Osteocyte (in vitro differentiated cells): ENCODE measurements at regions not wholly inside any gene's neighbourhood (a gene's known extent, or its start where the extent isn't known, plus 50 kb on each side); places are given as distances from the start of the nearest gene placed in this dataset.

Experiments used
- DNase-seq: peaks from one replicate; pipeline ENCODE4 v3.0.0; 2021; ENCODE audit warnings: mixed read lengths; ENCODE audit not compliant: unreplicated experiment; ENCODE audit errors: extremely low spot score
- H3K27ac Mint-ChIP-seq: one replicate; pipeline ENCODE4 v1.8.0; 2021; ENCODE audit warnings: mild to moderate bottlenecking, mixed read lengths; ENCODE audit not compliant: unreplicated experiment
- H3K27me3 Mint-ChIP-seq: one replicate; pipeline ENCODE4 v1.8.0; 2021; ENCODE audit warnings: mixed read lengths; ENCODE audit not compliant: unreplicated experiment
- H3K36me3 Mint-ChIP-seq: one replicate; pipeline ENCODE4 v1.8.0; 2021; ENCODE audit warnings: mixed read lengths; ENCODE audit not compliant: unreplicated experiment
- H3K4me1 Mint-ChIP-seq: one replicate; pipeline ENCODE4 v1.8.0; 2021; ENCODE audit warnings: mixed read lengths; ENCODE audit not compliant: unreplicated experiment
- H3K4me3 Mint-ChIP-seq: one replicate; pipeline ENCODE4 v1.8.0; 2021; ENCODE audit warnings: mild to moderate bottlenecking, moderate library complexity, mixed read lengths; ENCODE audit not compliant: unreplicated experiment
- H3K9me3 Mint-ChIP-seq: one replicate; pipeline ENCODE4 v1.8.0; 2021; ENCODE audit warnings: mixed read lengths; ENCODE audit not compliant: unreplicated experiment
- TF ChIP-seq, protein P1 (sequence below): fragments of 200-600 bp; sonication (generic); IDR thresholded peaks from 2 replicates; pipeline ENCODE4 v1.5.0; 2021; ENCODE audit warnings: antibody characterized with exemption, mild to moderate bottlenecking, moderate library complexity

DNA sequence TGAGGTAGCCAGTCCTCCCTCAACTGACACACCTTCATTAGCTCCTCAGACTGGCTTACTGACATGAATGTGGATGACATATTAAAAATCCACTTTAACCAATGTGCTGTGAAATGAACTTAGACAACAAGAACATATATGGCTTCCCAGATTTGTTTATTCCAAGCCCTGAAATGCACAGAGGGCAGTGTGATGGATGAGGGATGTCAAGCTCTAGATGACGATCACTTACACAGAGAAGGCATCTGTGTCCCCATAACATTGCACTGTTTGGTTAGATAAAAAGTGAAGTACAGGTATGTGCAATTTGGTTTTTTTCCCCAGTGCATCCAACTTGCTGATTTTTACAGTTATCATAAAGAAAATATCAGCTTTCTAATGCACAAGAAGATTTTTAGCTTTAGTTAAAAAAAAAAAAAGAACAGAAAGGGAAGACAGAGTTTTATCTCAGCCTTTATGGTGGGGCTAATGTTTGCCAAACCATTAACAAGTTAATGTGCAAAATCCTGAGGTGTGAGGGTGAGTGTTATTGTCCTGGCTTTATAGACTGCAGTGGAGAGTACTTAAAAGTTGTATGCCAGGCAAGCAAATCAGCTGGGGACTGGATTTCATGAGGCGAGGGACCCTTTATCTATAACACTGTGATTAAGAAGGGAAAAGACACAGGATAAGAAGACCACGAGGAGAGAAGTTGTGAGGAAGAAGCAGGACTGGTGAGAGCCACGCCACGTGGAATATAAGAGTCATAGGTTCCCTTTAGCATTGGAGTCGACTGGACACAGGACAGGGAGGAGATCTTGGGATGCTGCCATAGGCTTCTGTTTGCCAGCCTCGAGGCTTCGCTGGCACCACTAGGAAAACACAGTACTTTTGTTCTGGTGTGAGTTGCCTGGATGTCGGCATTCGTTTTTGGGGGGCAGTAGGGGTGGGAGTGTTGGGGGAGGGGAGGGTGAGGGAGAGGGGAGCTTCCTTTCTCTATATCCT is 90.0 kb upstream of the BACH2 start:
- H3K36me3 Mint-ChIP-seq: no peaks in the 10 kb centered on the region
- DNase-seq: no peak
- H3K27ac Mint-ChIP-seq: no peak overlapping the region
- H3K9me3 Mint-ChIP-seq: no peaks in the 10 kb centered on the region
- H3K27me3 Mint-ChIP-seq: no peaks in the 10 kb centered on the region
- TF ChIP-seq, protein P1, sequence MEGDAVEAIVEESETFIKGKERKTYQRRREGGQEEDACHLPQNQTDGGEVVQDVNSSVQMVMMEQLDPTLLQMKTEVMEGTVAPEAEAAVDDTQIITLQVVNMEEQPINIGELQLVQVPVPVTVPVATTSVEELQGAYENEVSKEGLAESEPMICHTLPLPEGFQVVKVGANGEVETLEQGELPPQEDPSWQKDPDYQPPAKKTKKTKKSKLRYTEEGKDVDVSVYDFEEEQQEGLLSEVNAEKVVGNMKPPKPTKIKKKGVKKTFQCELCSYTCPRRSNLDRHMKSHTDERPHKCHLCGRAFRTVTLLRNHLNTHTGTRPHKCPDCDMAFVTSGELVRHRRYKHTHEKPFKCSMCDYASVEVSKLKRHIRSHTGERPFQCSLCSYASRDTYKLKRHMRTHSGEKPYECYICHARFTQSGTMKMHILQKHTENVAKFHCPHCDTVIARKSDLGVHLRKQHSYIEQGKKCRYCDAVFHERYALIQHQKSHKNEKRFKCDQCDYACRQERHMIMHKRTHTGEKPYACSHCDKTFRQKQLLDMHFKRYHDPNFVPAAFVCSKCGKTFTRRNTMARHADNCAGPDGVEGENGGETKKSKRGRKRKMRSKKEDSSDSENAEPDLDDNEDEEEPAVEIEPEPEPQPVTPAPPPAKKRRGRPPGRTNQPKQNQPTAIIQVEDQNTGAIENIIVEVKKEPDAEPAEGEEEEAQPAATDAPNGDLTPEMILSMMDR: no peak
- H3K4me3 Mint-ChIP-seq: no peak overlapping the region
- H3K4me1 Mint-ChIP-seq: peaks cover 5% of the 10 kb centered on the region

DNA sequence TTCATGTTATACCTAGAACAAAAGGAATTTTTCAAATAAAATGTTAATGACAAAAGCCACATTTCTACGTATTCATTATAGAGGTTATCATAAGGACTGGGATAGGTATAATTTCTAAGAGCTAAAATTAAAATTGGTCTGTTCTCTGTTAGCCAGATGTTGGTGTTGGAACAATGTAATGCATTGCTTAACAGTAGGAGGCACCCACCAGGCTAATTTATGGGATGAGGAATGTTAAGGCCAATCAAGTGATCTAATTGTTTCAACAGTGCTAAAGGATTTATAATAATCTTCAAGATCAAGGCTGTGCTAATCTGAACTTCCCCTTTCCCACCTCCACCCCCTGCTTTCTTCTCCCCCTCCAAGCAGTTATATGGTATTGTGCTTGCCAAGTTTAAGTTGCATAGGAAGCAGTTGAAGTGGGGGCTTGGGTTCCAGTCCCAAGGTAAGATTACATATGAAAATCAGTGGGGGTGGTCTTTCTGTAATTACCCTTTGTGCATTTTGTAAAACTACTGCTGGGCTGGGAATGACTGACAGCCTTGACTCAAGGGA is 89.2 kb upstream of the BACH2 start:
- H3K4me3 Mint-ChIP-seq: no peak overlapping the region
- H3K27ac Mint-ChIP-seq: no peak overlapping the region
- H3K27me3 Mint-ChIP-seq: no peaks in the 10 kb centered on the region
- no peaks in the 10 kb centered on the region for H3K9me3 Mint-ChIP-seq
- no peak for DNase-seq
- no peaks in the 10 kb centered on the region for H3K36me3 Mint-ChIP-seq
- H3K4me1 Mint-ChIP-seq: peaks cover 5% of the 10 kb centered on the region
- TF ChIP-seq, protein P1: no peak

DNA sequence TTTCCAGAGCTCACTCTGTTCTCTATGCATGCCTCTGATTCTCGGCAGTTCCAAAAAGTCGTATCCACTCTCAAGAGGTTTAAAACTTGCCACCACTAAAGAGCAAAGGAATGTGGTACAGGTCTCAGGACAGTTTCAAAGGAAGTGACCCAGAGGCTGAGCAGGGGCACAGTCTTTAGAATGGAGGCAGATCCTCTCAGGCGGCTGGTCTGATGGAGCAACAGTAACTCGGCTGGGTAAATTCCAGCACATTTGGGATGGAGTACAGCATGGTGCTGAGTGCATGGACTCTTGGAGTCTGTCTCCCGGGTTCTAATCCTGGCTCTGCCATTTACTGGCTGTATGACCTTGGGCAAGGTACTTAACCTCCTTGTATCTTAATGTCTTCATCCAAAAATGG is 88.1 kb upstream of the BACH2 start:
- TF ChIP-seq, protein P1: no peak
- no peak for DNase-seq
- no peak overlapping the region for H3K27ac Mint-ChIP-seq
- no peaks in the 10 kb centered on the region for H3K9me3 Mint-ChIP-seq
- H3K4me1 Mint-ChIP-seq: peaks cover 5% of the 10 kb centered on the region
- H3K36me3 Mint-ChIP-seq: no peaks in the 10 kb centered on the region
- no peaks in the 10 kb centered on the region for H3K27me3 Mint-ChIP-seq
- no peak overlapping the region for H3K4me3 Mint-ChIP-seq

DNA sequence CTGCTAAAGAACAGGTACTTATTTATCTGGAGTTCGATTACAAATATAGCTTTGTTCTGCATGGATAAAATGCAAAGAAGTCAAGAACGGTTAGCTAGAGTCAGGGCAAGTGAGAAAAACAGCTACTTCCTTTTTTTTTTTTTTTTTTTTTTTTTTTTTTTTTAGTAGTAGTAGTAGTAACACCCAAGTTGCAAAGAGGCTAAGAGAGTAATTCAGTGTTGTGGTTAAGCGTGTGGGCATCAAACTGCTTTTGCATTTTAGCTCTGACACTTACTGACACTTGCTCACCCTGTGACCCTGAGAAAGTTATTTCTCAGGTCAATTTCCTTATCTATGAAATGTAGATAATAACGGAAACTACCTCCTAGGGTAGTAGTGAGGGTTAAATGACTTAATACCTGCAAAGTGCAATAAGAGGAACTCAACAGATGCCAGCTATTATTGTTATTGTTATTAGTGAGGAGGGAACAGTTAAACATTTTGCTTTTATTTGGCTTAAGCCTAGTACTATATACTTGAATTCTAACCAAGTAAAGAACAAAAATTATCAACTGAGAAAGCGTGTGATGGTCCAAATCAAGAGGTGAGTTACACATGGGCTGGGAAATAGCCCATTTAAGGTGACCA is 86.7 kb upstream of the BACH2 start:
- H3K27ac Mint-ChIP-seq: no peak overlapping the region
- DNase-seq: no peak
- peaks cover 5% of the 10 kb centered on the region for H3K4me1 Mint-ChIP-seq
- peaks cover 5% of the 10 kb centered on the region for H3K9me3 Mint-ChIP-seq
- no peak overlapping the region for H3K4me3 Mint-ChIP-seq
- H3K27me3 Mint-ChIP-seq: no peaks in the 10 kb centered on the region
- TF ChIP-seq, protein P1: no peak
- no peaks in the 10 kb centered on the region for H3K36me3 Mint-ChIP-seq

DNA sequence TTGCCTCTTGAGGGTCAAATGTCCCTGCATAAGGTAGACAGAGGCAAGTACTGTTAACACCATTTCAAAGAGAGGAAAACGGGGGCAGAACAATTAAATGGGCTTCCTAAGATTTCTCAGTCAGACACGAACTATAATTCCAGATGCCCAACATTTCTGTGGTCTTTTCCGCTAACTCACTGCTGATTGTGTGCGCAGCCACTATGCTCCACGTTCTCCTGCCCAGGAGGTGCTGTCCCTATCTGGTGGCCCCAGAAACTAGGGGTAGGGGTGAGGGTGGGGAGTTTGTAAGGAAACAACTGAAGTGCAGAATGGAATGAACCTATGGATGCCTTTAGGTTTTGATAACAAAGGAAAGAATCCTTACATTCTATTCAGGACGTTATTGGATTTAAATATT is 86.1 kb upstream of the BACH2 start:
- H3K9me3 Mint-ChIP-seq: peaks cover 5% of the 10 kb centered on the region
- no peak for DNase-seq
- H3K36me3 Mint-ChIP-seq: no peaks in the 10 kb centered on the region
- no peak overlapping the region for H3K4me3 Mint-ChIP-seq
- no peaks in the 10 kb centered on the region for H3K27me3 Mint-ChIP-seq
- peaks cover 5% of the 10 kb centered on the region for H3K4me1 Mint-ChIP-seq
- H3K27ac Mint-ChIP-seq: no peak overlapping the region
- TF ChIP-seq, protein P1: no peak
